ENCODE measurements at regions not wholly inside any gene's neighbourhood (a gene's known extent, or its start where the extent isn't known, plus 50 kb on each side); places are given as distances from the start of the nearest gene placed in this dataset.

- Histone ChIP-seq H3K4me3 (ENCODE audit: low read length in 2 of 2) (no peak overlapping the region), H3K27me3 (ENCODE audit: control insufficient read depth in 2 of 2, insufficient read depth in 1 of 2, low read length in 1 of 2) (no peaks in the 10 kb centered on the region), H3K4me1 (ENCODE audit: control insufficient read depth in 2 of 2, insufficient read depth in 2 of 2, low read length in 2 of 2) (no peaks in the 10 kb centered on the region), H3K27ac (ENCODE audit: low read depth in 1 of 2, low read length in 1 of 2) (no peak overlapping the region), H3K9me3 (ENCODE audit: control insufficient read depth in 2 of 2, insufficient read depth in 1 of 2, low read length in 1 of 2) (no peaks in the 10 kb centered on the region), H3K36me3 (ENCODE audit: control insufficient read depth in 2 of 2, insufficient read depth in 2 of 2, low read length in 1 of 2) (no peaks in the 10 kb centered on the region)
- WGBS: 93% methylated on average over 17 of the region's 17 CpGs
- no peak for DNase-seq (ENCODE audit: low read depth in 6 of 9, low spot score in 9 of 9)
Measured at GRCh38 chr10:128497660-128498377, 371.6 kb upstream of the MKI67 start.

DNA sequence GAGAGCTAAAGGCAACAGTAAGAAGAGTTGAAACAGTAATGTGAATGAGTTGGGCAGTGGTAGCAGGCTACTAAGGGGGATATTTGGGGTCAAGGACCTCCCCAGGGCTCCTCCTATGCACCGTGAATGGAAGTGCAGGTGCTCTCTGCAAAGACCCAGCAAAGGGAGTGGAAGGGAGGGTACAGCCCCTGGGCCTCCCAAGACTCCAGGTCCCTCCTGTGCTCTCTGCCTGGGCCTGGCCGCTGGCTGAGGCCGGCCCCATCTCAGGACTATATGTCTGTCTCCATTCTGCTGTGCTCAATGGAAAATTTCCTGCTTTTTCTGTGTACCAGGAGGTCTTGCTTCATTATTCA is 372.1 kb upstream of the MKI67 start:
- 89% methylated on average over 3 of the region's 3 CpGs for WGBS
- Histone ChIP-seq H3K4me3 (ENCODE audit: low read length in 2 of 2) (no peak overlapping the region), H3K36me3 (ENCODE audit: control insufficient read depth in 2 of 2, insufficient read depth in 2 of 2, low read length in 1 of 2) (no peaks in the 10 kb centered on the region), H3K27ac (ENCODE audit: low read depth in 1 of 2, low read length in 1 of 2) (no peak overlapping the region), H3K9me3 (ENCODE audit: control insufficient read depth in 2 of 2, insufficient read depth in 1 of 2, low read length in 1 of 2) (no peaks in the 10 kb centered on the region), H3K4me1 (ENCODE audit: control insufficient read depth in 2 of 2, insufficient read depth in 2 of 2, low read length in 2 of 2) (no peaks in the 10 kb centered on the region), H3K27me3 (ENCODE audit: control insufficient read depth in 2 of 2, insufficient read depth in 1 of 2, low read length in 1 of 2) (no peaks in the 10 kb centered on the region)
- no peak for DNase-seq (ENCODE audit: low read depth in 6 of 9, low spot score in 9 of 9)

DNA sequence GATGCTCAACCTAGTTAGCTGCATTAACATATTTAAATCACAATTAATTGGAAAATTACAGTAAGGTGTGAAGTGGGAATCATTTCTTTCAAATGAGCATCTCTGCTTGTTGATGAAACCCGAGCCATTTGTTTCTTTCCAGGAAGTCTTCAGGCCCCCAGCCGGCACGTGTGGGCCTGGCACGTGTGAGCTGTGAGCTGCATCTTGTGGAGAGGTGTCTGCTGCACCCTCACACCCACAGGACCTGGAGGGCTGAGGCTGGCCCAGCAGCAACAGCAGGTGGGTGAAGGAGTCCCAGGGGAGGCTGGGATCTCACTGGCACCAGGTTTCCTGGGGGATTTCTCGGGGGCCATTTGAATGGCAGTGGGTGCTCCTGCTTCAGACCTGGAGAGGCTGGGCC is 372.5 kb upstream of the MKI67 start:
- no peaks in the 10 kb centered on the region for H3K36me3 ChIP-seq (ENCODE audit: control insufficient read depth in 2 of 2, insufficient read depth in 2 of 2, low read length in 1 of 2)
- 85% methylated on average over 5 of the region's 5 CpGs for WGBS
- H3K9me3 ChIP-seq (ENCODE audit: control insufficient read depth in 2 of 2, insufficient read depth in 1 of 2, low read length in 1 of 2): no peaks in the 10 kb centered on the region
- no peaks in the 10 kb centered on the region for H3K27me3 ChIP-seq (ENCODE audit: control insufficient read depth in 2 of 2, insufficient read depth in 1 of 2, low read length in 1 of 2)
- H3K27ac ChIP-seq (ENCODE audit: low read depth in 1 of 2, low read length in 1 of 2): no peak overlapping the region
- no peak overlapping the region for H3K4me3 ChIP-seq (ENCODE audit: low read length in 2 of 2)
- no peak for DNase-seq (ENCODE audit: low read depth in 6 of 9, low spot score in 9 of 9)
- no peaks in the 10 kb centered on the region for H3K4me1 ChIP-seq (ENCODE audit: control insufficient read depth in 2 of 2, insufficient read depth in 2 of 2, low read length in 2 of 2)

DNA sequence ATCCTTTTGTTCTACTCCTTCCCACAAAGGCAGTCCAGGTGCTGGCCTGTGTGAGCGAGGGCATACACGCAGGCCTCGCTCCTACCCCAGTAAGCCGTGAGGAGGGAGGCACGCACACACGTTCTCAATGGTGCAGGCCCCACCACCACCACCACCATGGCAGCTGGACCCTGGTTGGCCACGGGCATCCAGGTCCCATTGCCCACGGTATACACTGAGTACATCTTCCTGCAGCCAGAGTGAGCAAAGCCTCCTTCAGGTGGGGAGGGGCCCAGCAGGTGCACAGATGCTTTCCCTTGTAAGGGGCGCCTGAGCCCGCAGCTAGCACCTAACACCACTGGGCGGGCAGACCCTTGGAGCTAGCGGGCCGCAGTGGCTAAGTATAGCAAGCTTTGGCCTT is 373.3 kb upstream of the MKI67 start:
- Histone ChIP-seq H3K36me3 (ENCODE audit: control insufficient read depth in 2 of 2, insufficient read depth in 2 of 2, low read length in 1 of 2) (no peaks in the 10 kb centered on the region), H3K27me3 (ENCODE audit: control insufficient read depth in 2 of 2, insufficient read depth in 1 of 2, low read length in 1 of 2) (no peaks in the 10 kb centered on the region), H3K9me3 (ENCODE audit: control insufficient read depth in 2 of 2, insufficient read depth in 1 of 2, low read length in 1 of 2) (no peaks in the 10 kb centered on the region), H3K4me1 (ENCODE audit: control insufficient read depth in 2 of 2, insufficient read depth in 2 of 2, low read length in 2 of 2) (no peaks in the 10 kb centered on the region), H3K27ac (ENCODE audit: low read depth in 1 of 2, low read length in 1 of 2) (no peak overlapping the region), H3K4me3 (ENCODE audit: low read length in 2 of 2) (no peak overlapping the region)
- DNase-seq (ENCODE audit: low read depth in 6 of 9, low spot score in 9 of 9): no peak
- 92% methylated on average over 13 of the region's 13 CpGs for WGBS

DNA sequence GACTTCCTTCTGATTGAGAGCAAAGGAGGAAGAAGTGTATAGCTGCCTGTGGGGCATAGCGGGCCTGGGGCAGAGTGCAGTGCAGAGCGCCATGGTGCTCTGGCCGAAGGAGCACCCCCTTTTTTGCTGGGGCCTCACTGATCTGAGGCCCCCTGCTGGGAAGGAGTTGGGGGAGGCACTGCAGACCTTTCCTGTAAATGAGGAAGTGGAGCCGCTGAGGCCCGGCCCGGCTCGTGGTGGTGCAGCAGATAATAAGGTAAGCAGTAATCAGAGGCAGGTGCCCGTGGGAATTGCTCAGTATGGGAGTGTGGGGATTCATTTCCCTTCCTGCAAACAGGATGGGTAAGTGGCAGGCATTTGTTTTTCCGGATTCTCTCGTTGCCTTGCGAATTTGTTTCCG is 373.7 kb upstream of the MKI67 start:
- Histone ChIP-seq H3K4me3 (ENCODE audit: low read length in 2 of 2) (no peak overlapping the region), H3K36me3 (ENCODE audit: control insufficient read depth in 2 of 2, insufficient read depth in 2 of 2, low read length in 1 of 2) (no peaks in the 10 kb centered on the region), H3K27ac (ENCODE audit: low read depth in 1 of 2, low read length in 1 of 2) (no peak overlapping the region), H3K27me3 (ENCODE audit: control insufficient read depth in 2 of 2, insufficient read depth in 1 of 2, low read length in 1 of 2) (no peaks in the 10 kb centered on the region), H3K9me3 (ENCODE audit: control insufficient read depth in 2 of 2, insufficient read depth in 1 of 2, low read length in 1 of 2) (no peaks in the 10 kb centered on the region), H3K4me1 (ENCODE audit: control insufficient read depth in 2 of 2, insufficient read depth in 2 of 2, low read length in 2 of 2) (no peaks in the 10 kb centered on the region)
- WGBS: 58% methylated on average over 12 of the region's 12 CpGs
- DNase-seq (ENCODE audit: low read depth in 6 of 9, low spot score in 9 of 9): no peak

DNA sequence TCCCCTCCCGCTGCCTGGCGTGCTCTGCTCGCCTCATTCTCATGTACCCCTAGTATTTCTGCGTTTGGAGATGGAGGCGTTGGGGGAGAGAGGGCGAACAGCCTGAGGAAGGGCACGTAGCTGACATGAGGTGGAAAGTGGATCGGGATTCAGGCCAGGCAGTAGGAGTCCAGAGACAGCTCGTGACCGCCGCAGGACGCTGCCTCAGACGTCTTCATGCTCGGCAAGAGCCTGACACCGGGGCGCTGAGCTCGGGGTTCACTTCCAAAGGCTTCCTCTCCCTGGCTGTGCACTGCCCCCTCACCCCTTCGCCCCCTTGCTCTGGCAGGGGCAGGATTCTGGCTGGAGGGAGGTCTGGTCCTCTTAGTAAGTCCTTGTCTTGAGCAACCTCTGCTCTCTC is 374.4 kb upstream of the MKI67 start:
- H3K36me3 ChIP-seq (ENCODE audit: control insufficient read depth in 2 of 2, insufficient read depth in 2 of 2, low read length in 1 of 2): no peaks in the 10 kb centered on the region
- no peak overlapping the region for H3K27ac ChIP-seq (ENCODE audit: low read depth in 1 of 2, low read length in 1 of 2)
- H3K9me3 ChIP-seq (ENCODE audit: control insufficient read depth in 2 of 2, insufficient read depth in 1 of 2, low read length in 1 of 2): no peaks in the 10 kb centered on the region
- H3K27me3 ChIP-seq (ENCODE audit: control insufficient read depth in 2 of 2, insufficient read depth in 1 of 2, low read length in 1 of 2): no peaks in the 10 kb centered on the region
- no peak for DNase-seq (ENCODE audit: low read depth in 6 of 9, low spot score in 9 of 9)
- H3K4me3 ChIP-seq (ENCODE audit: low read length in 2 of 2): no peak overlapping the region
- H3K4me1 ChIP-seq (ENCODE audit: control insufficient read depth in 2 of 2, insufficient read depth in 2 of 2, low read length in 2 of 2): no peaks in the 10 kb centered on the region
- WGBS: 94% methylated on average over 18 of the region's 18 CpGs

DNA sequence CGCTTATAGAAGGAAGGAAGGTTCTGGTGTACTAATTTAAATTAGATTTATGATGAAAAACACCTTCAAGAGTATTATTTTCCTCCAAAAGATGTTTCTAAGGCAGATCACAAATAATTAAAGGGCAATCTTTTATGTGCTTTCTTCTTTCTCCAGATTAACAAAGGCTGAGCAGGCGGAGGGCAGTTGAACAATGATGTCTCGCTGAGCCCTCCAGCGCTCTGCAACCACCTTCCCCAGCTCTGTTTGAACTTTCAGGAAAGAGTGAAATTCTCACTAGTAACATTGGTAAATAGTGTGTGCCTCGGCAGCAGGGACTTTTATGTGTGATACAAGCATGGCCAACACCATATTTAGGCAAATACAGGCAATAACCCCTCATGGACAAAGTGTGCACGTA is 379.1 kb upstream of the MKI67 start:
- WGBS: 86% methylated on average over 6 of the region's 6 CpGs
- Histone ChIP-seq H3K4me3 (ENCODE audit: low read length in 2 of 2) (no peak overlapping the region), H3K27me3 (ENCODE audit: control insufficient read depth in 2 of 2, insufficient read depth in 1 of 2, low read length in 1 of 2) (no peaks in the 10 kb centered on the region), H3K36me3 (ENCODE audit: control insufficient read depth in 2 of 2, insufficient read depth in 2 of 2, low read length in 1 of 2) (no peaks in the 10 kb centered on the region), H3K9me3 (ENCODE audit: control insufficient read depth in 2 of 2, insufficient read depth in 1 of 2, low read length in 1 of 2) (no peaks in the 10 kb centered on the region), H3K4me1 (ENCODE audit: control insufficient read depth in 2 of 2, insufficient read depth in 2 of 2, low read length in 2 of 2) (no peaks in the 10 kb centered on the region), H3K27ac (ENCODE audit: low read depth in 1 of 2, low read length in 1 of 2) (no peak overlapping the region)
- no peak for DNase-seq (ENCODE audit: low read depth in 6 of 9, low spot score in 9 of 9)

DNA sequence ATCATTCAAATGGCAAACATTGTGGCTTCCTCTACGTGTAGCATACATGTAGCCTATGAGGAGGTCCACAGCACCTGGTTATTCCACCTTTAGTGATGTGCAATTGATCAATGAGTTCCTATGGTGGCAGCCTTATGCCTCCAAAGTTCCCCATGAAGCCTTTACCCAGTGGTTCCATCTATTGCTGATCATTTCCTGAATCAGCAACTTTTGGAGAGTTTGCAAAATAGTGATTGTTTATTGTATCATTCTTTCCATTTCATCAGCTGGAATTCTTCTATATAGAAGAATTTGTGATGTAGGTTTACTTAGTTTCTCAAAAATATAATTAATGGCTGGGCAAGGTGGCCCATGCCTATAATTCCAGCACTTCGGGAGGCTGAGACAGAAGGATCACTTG is 380.2 kb upstream of the MKI67 start:
- Histone ChIP-seq H3K4me1 (ENCODE audit: control insufficient read depth in 2 of 2, insufficient read depth in 2 of 2, low read length in 2 of 2) (no peaks in the 10 kb centered on the region), H3K27me3 (ENCODE audit: control insufficient read depth in 2 of 2, insufficient read depth in 1 of 2, low read length in 1 of 2) (peaks cover 0 to 2% of the 10 kb centered on the region in 2 donors), H3K36me3 (ENCODE audit: control insufficient read depth in 2 of 2, insufficient read depth in 2 of 2, low read length in 1 of 2) (no peaks in the 10 kb centered on the region), H3K4me3 (ENCODE audit: low read length in 2 of 2) (no peak overlapping the region), H3K9me3 (ENCODE audit: control insufficient read depth in 2 of 2, insufficient read depth in 1 of 2, low read length in 1 of 2) (no peaks in the 10 kb centered on the region), H3K27ac (ENCODE audit: low read depth in 1 of 2, low read length in 1 of 2) (no peak overlapping the region)
- 95% methylated on average over 2 of the region's 2 CpGs for WGBS
- no peak for DNase-seq (ENCODE audit: low read depth in 6 of 9, low spot score in 9 of 9)

GRCh38 chr10:128507066-128507465 is 380.8 kb upstream of the MKI67 start:
- DNase-seq (ENCODE audit: low read depth in 6 of 9, low spot score in 9 of 9): no peak
- Histone ChIP-seq H3K4me3 (ENCODE audit: low read length in 2 of 2) (no peak overlapping the region), H3K36me3 (ENCODE audit: control insufficient read depth in 2 of 2, insufficient read depth in 2 of 2, low read length in 1 of 2) (no peaks in the 10 kb centered on the region), H3K9me3 (ENCODE audit: control insufficient read depth in 2 of 2, insufficient read depth in 1 of 2, low read length in 1 of 2) (no peaks in the 10 kb centered on the region), H3K27ac (ENCODE audit: low read depth in 1 of 2, low read length in 1 of 2) (no peak overlapping the region), H3K4me1 (ENCODE audit: control insufficient read depth in 2 of 2, insufficient read depth in 2 of 2, low read length in 2 of 2) (no peaks in the 10 kb centered on the region), H3K27me3 (ENCODE audit: control insufficient read depth in 2 of 2, insufficient read depth in 1 of 2, low read length in 1 of 2) (peaks cover 0 to 2% of the 10 kb centered on the region in 2 donors)
- 38% methylated on average over 2 of the region's 2 CpGs for WGBS

DNA sequence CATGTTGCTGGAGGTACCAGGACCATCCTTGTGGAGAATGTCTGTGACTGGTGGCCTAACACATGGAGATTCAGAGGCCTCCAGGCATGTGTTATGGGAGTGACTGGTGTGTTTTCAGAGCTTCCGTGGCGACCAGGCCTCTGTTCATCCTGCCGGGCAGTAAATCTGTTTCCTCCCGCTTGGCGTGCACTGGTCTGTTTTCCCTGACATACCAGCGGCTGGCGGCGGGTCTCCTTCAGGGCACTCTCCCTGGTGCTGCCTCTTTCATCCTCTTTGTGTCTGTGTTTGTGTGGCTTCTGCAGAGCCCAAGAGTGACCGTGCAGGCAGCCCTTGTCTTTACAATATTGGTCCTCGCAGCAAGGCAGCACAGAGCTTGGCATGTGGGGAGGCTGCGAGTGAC is 385.1 kb upstream of the MKI67 start:
- Histone ChIP-seq H3K9me3 (ENCODE audit: control insufficient read depth in 2 of 2, insufficient read depth in 1 of 2, low read length in 1 of 2) (no peaks in the 10 kb centered on the region), H3K27ac (ENCODE audit: low read depth in 1 of 2, low read length in 1 of 2) (no peak overlapping the region), H3K4me1 (ENCODE audit: control insufficient read depth in 2 of 2, insufficient read depth in 2 of 2, low read length in 2 of 2) (no peaks in the 10 kb centered on the region), H3K4me3 (ENCODE audit: low read length in 2 of 2) (no peak overlapping the region), H3K36me3 (ENCODE audit: control insufficient read depth in 2 of 2, insufficient read depth in 2 of 2, low read length in 1 of 2) (no peaks in the 10 kb centered on the region), H3K27me3 (ENCODE audit: control insufficient read depth in 2 of 2, insufficient read depth in 1 of 2, low read length in 1 of 2) (peaks cover 0 to 2% of the 10 kb centered on the region in 2 donors)
- 67% methylated on average over 11 of the region's 11 CpGs for WGBS
- DNase-seq (ENCODE audit: low read depth in 6 of 9, low spot score in 9 of 9): no peak

Data from thymus (tissue), 11 donors.